H1 (cell line): ENCODE measurements at regions not wholly inside any gene's neighbourhood (a gene's known extent, or its start where the extent isn't known, plus 50 kb on each side); places are given as distances from the start of the nearest gene placed in this dataset.

Experiments
- CTCF ChIA-PET: fragments of 300-600 bp; sonication (Branson Sonifier 250); formaldehyde crosslinking; loops from one replicate; lab custom pipeline; 2021; ENCODE audit not compliant: partially characterized antibody; lab: Charles Lee
- POLR2A ChIA-PET: fragments of 300-600 bp; sonication (Branson Sonifier 250); formaldehyde crosslinking; loops from one replicate; lab custom pipeline; 2021; ENCODE audit warnings: inconsistent platforms; ENCODE audit not compliant: partially characterized antibody; lab: Charles Lee
- DNase-seq, 2 experiments: peaks; one replicate each; pipeline versions ENCODE4 v3.0.0 to v3.0.0-alpha.2; 2010 to 2022; ENCODE audit warnings: low spot score in 2 of 2, low read depth in 1 of 2, mixed read lengths in 1 of 2
- FAIRE-seq: peaks from 2 replicates; lab custom pipeline; 2011; peaks lifted over from hg19 to GRCh38; lab: Jason Lieb, UNC
- H2AFZ ChIP-seq: 2 replicates; pipeline ENCODE4 v1.8.1; 2012; ENCODE audit warnings: low read length, inconsistent platforms
- H2AK5ac ChIP-seq: 2 replicates; pipeline ENCODE4 v1.6.1; 2013; ENCODE audit warnings: low read depth, low read length
- H2BK120ac ChIP-seq: replicated peaks from 2 replicates; pipeline ENCODE3; 2013; ENCODE audit warnings: low read depth, low read length, inconsistent platforms
- H2BK12ac ChIP-seq: 2 replicates; pipeline ENCODE4 v1.6.1; 2013; ENCODE audit warnings: low read depth, low read length
- H2BK15ac ChIP-seq: 2 replicates; pipeline ENCODE4 v1.6.1; 2013; ENCODE audit warnings: low read length
- H2BK20ac ChIP-seq: 2 replicates; pipeline ENCODE4 v1.6.1; 2013; ENCODE audit warnings: low read length
- H2BK5ac ChIP-seq: 2 replicates; pipeline ENCODE4 v1.6.1; 2013; ENCODE audit warnings: low read depth, low read length
- H3K14ac ChIP-seq: 2 replicates; pipeline ENCODE4 v1.6.1; 2013; ENCODE audit warnings: inconsistent platforms; ENCODE audit not compliant: insufficient read length
- H3K18ac ChIP-seq: 2 replicates; pipeline ENCODE4 v1.6.1; 2013; ENCODE audit warnings: low read length; ENCODE audit errors: extremely low read depth
- H3K23ac ChIP-seq: 2 replicates; pipeline ENCODE4 v1.6.1; 2013; ENCODE audit warnings: inconsistent platforms; ENCODE audit not compliant: insufficient read length
- H3K23me2 ChIP-seq: 2 replicates; pipeline ENCODE4 v1.6.1; 2013; ENCODE audit warnings: low read depth, low read length
- H3K27ac ChIP-seq: 2 replicates; pipeline ENCODE4 v1.6.1; 2011; ENCODE audit warnings: low read depth, low read length, inconsistent platforms
- H3K27me3 ChIP-seq, 4 experiments: replicated peaks in 1 of 4; 1 replicate in 1 of 4; 2 replicates in 3 of 4; pipeline versions ENCODE4 v1.6.1 to v1.8.1; 2011 to 2013; ENCODE audit warnings: low read length in 3 of 4, mild to moderate bottlenecking in 3 of 4, inconsistent platforms in 2 of 4, mixed read lengths in 2 of 4, moderate library complexity in 1 of 4; ENCODE audit not compliant: control insufficient read depth in 3 of 4, insufficient read depth in 3 of 4; ENCODE audit errors: extremely low read depth in 1 of 4
- H3K36me3 ChIP-seq, 4 experiments: 2 replicates each; pipeline versions ENCODE4 v1.6.1 to v1.8.1; 2011 to 2013; ENCODE audit warnings: mild to moderate bottlenecking in 4 of 4, low read length in 3 of 4, moderate library complexity in 2 of 4, control low read depth in 1 of 4, inconsistent platforms in 1 of 4; ENCODE audit not compliant: insufficient read depth in 4 of 4, control insufficient read depth in 2 of 4
- H3K4ac ChIP-seq: replicated peaks from 2 replicates; pipeline ENCODE3; 2013; ENCODE audit warnings: low read length, low read depth, mixed read lengths, inconsistent platforms; ENCODE audit not compliant: insufficient read length
- H3K4me1 ChIP-seq, 4 experiments: replicated peaks in 1 of 4; 1 replicate in 1 of 4; 2 replicates in 3 of 4; pipeline versions ENCODE4 v1.6.1 to v1.8.1; 2011 to 2013; ENCODE audit warnings: low read length in 3 of 4, inconsistent platforms in 2 of 4, mixed read lengths in 1 of 4; ENCODE audit not compliant: insufficient read depth in 4 of 4, control insufficient read depth in 3 of 4
- H3K4me2 ChIP-seq, 2 experiments: 2 replicates each; pipeline versions ENCODE4 v1.6.1 to v1.8.1; 2011 to 2013; ENCODE audit warnings: low read depth in 2 of 2, low read length in 2 of 2, control low read depth in 1 of 2, inconsistent platforms in 1 of 2, mild to moderate bottlenecking in 1 of 2; ENCODE audit not compliant: insufficient read depth in 1 of 2
- H3K4me3 ChIP-seq, 4 experiments: fragments of 200-600, 300-600 bp in 1 of 4; sonication (generic), shearing (Covaris generic), sonication (Bioruptor Twin) in 1 of 4; 2 replicates each; pipeline versions ENCODE4 v1.5.1 to v1.8.1; 2011 to 2016; ENCODE audit warnings: low read length in 4 of 4, low read depth in 3 of 4, control low read depth in 2 of 4, inconsistent platforms in 2 of 4, mild to moderate bottlenecking in 2 of 4, mixed read lengths in 1 of 4, moderate library complexity in 1 of 4; ENCODE audit not compliant: insufficient read depth in 2 of 4; ENCODE audit errors: extremely low read depth in 1 of 4
- H3K56ac ChIP-seq: replicated peaks from 2 replicates; pipeline ENCODE3; 2013; ENCODE audit warnings: low read depth, mild to moderate bottlenecking, mixed read lengths, low read length, inconsistent platforms; ENCODE audit not compliant: insufficient read length
- H3K79me1 ChIP-seq: 2 replicates; pipeline ENCODE4 v1.6.1; 2013; ENCODE audit warnings: low read depth, low read length, control low read depth
- H3K79me2 ChIP-seq, 2 experiments: 2 replicates each; pipeline versions ENCODE4 v1.6.1 to v1.8.1; 2012 to 2013; ENCODE audit warnings: low read length in 2 of 2, mild to moderate bottlenecking in 2 of 2, inconsistent platforms in 1 of 2; ENCODE audit not compliant: insufficient read depth in 2 of 2, control insufficient read depth in 1 of 2
- H3K9ac ChIP-seq, 4 experiments: replicated peaks in 1 of 4; 1 replicate in 1 of 4; 2 replicates in 3 of 4; pipeline versions ENCODE4 v1.6.1 to v1.8.1; 2011 to 2013; ENCODE audit warnings: low read depth in 3 of 4, low read length in 3 of 4, control low read depth in 2 of 4, mild to moderate bottlenecking in 2 of 4, moderate library complexity in 2 of 4, inconsistent platforms in 1 of 4; ENCODE audit errors: extremely low read depth in 1 of 4
- H3K9me3 ChIP-seq, 2 experiments: 2 replicates each; pipeline versions ENCODE4 v1.6.1 to v1.8.1; 2012 to 2013; ENCODE audit warnings: mild to moderate bottlenecking in 2 of 2, moderate library complexity in 2 of 2, control low read depth in 1 of 2, inconsistent platforms in 1 of 2, low read depth in 1 of 2, low read length in 1 of 2, mixed read lengths in 1 of 2; ENCODE audit not compliant: insufficient read depth in 2 of 2
- H4K20me1 ChIP-seq, 2 experiments: replicated peaks in 1 of 2; 2 replicates each; pipeline versions ENCODE3 to v1.8.1; 2011 to 2013; ENCODE audit warnings: inconsistent platforms in 2 of 2, low read length in 2 of 2, mild to moderate bottlenecking in 1 of 2; ENCODE audit not compliant: insufficient read depth in 2 of 2, control insufficient read depth in 1 of 2
- H4K5ac ChIP-seq: 2 replicates; pipeline ENCODE4 v1.6.1; 2013; ENCODE audit warnings: low read length, low read depth, mixed read lengths, inconsistent platforms; ENCODE audit not compliant: insufficient read length
- H4K8ac ChIP-seq: 2 replicates; pipeline ENCODE4 v1.8.0; 2013; ENCODE audit warnings: mild to moderate bottlenecking, moderate library complexity, low read length, inconsistent platforms; ENCODE audit not compliant: insufficient read depth; ENCODE audit errors: extremely low read depth
- H4K91ac ChIP-seq: replicated peaks from 2 replicates; pipeline ENCODE3; 2013; ENCODE audit warnings: low read length, mixed read lengths, inconsistent platforms; ENCODE audit not compliant: insufficient read length
- HDAC2 ChIP-seq, 2 experiments: fragments of 300-600 bp in 1 of 2; sonication (generic) in 1 of 2; IDR thresholded peaks; 2 replicates each; pipeline ENCODE4 v1.6.1; 2011 to 2012; ENCODE audit warnings: low read depth in 2 of 2, low read length in 2 of 2, mild to moderate bottlenecking in 2 of 2, moderate library complexity in 2 of 2, borderline replicate concordance in 1 of 2, inconsistent platforms in 1 of 2
- JUN ChIP-seq: IDR thresholded peaks from 2 replicates; pipeline ENCODE4 v1.6.1; 2011; ENCODE audit warnings: low read depth, mild to moderate bottlenecking, improper control_type of control experiment, low read length
- SP2 ChIP-seq: IDR thresholded peaks from 2 replicates; pipeline ENCODE4 v1.6.1; 2012; ENCODE audit warnings: mild to moderate bottlenecking, low read length, inconsistent platforms
- WGBS, 2 experiments: shearing (Covaris generic) in 1 of 2; methylation state at CpG; one replicate each; pipeline versions ENCODE4 v1.1.6 to v1.1.7; 2013 to 2015; ENCODE audit warnings: low lambda C conversion rate in 2 of 2, mixed read lengths in 2 of 2, inconsistent platforms in 1 of 2, low coverage in 1 of 2, missing lambda C conversion rate in 1 of 2; ENCODE audit not compliant: insufficient replicate concordance in 2 of 2, insufficient coverage in 1 of 2, insufficient read length in 1 of 2; ENCODE audit errors: extremely low coverage in 1 of 2, missing lambda C conversion rate in 1 of 2; 5-methylcytosine and 5-hydroxymethylcytosine counted together

GRCh38 chr1:5555853-5556252 is 436.4 kb downstream of the NPHP4 start:
- ChIA-PET CTCF (no interaction called here), POLR2A (no interaction called here)
- no peak overlapping the region for H3K4me3 ChIP-seq
- H3K79me2 ChIP-seq = no peaks in the 10 kb centered on the region
- FAIRE-seq (no peak), DNase-seq (no peak)
- H3K27ac ChIP-seq = no peak overlapping the region
- H3K14ac ChIP-seq = no peak overlapping the region
- peaks cover 11 to 13% of the 10 kb centered on the region in 2 experiments; a peak in 2 of 4 replicates for H3K9me3 ChIP-seq
- no peak overlapping the region for H3K4me2 ChIP-seq
- H4K5ac ChIP-seq = no peak overlapping the region
- no peaks in the 10 kb centered on the region for H4K20me1 ChIP-seq
- H2BK15ac ChIP-seq = no peak overlapping the region
- no peak overlapping the region for H2AFZ ChIP-seq
- 88% methylated on average over 9 of the region's 9 CpGs; no CpG with 5 or more reads in 1 of the 2 experiments for WGBS, 2 experiments
- H4K91ac ChIP-seq = no peak overlapping the region
- H2BK5ac ChIP-seq = no peak overlapping the region
- H3K36me3 ChIP-seq = no peaks in the 10 kb centered on the region
- no peaks in the 10 kb centered on the region for H3K23me2 ChIP-seq
- H2BK12ac ChIP-seq = no peak overlapping the region
- no peak overlapping the region for H2BK20ac ChIP-seq
- H3K9ac ChIP-seq = no peak overlapping the region
- no peak overlapping the region for H4K8ac ChIP-seq
- no peak overlapping the region for H2AK5ac ChIP-seq
- H3K18ac ChIP-seq = no peak overlapping the region
- no peaks in the 10 kb centered on the region for H3K4me1 ChIP-seq
- H3K4ac ChIP-seq = no peak overlapping the region
- no peaks in the 10 kb centered on the region for H3K79me1 ChIP-seq
- H3K23ac ChIP-seq = no peak overlapping the region
- H3K27me3 ChIP-seq = no peaks in the 10 kb centered on the region
- H2BK120ac ChIP-seq = no peak overlapping the region
- no peak overlapping the region for H3K56ac ChIP-seq
- TF ChIP-seq JUN (no peak), SP2 (no peak), HDAC2 (IDR thresholded peaks at IDR 0.05; ENCODE audit: borderline replicate concordance in 1 of 2, low read depth in 2 of 2, low read length in 2 of 2) (no peak)
